Glutamatergic neuron (in vitro differentiated cells): ENCODE measurements at regions not wholly inside any gene's neighbourhood (a gene's known extent, or its start where the extent isn't known, plus 50 kb on each side); places are given as distances from the start of the nearest gene placed in this dataset.

Experiments
- DNase-seq: peaks from one replicate; pipeline ENCODE4 v3.0.0; 2022
- H3K27ac Mint-ChIP-seq: one replicate; pipeline ENCODE4 v1.8.0; 2020; ENCODE audit warnings: mild to moderate bottlenecking, mixed read lengths, inconsistent platforms; ENCODE audit not compliant: unreplicated experiment
- H3K27me3 Mint-ChIP-seq: one replicate; pipeline ENCODE4 v1.8.0; 2020; ENCODE audit warnings: mild to moderate bottlenecking, moderate library complexity, mixed read lengths, inconsistent platforms; ENCODE audit not compliant: unreplicated experiment
- H3K36me3 Mint-ChIP-seq: one replicate; pipeline ENCODE4 v1.8.0; 2020; ENCODE audit warnings: mild to moderate bottlenecking, mixed read lengths, inconsistent platforms; ENCODE audit not compliant: unreplicated experiment
- H3K4me1 Mint-ChIP-seq: one replicate; pipeline ENCODE4 v1.8.0; 2020; ENCODE audit warnings: mild to moderate bottlenecking, low read depth, mixed read lengths, inconsistent platforms; ENCODE audit not compliant: unreplicated experiment
- H3K4me3 Mint-ChIP-seq: one replicate; pipeline ENCODE4 v1.8.0; 2020; ENCODE audit warnings: mild to moderate bottlenecking, mixed read lengths, inconsistent platforms; ENCODE audit not compliant: unreplicated experiment
- H3K9me3 Mint-ChIP-seq: one replicate; pipeline ENCODE4 v1.8.0; 2020; ENCODE audit warnings: mild to moderate bottlenecking, moderate library complexity, mixed read lengths, inconsistent platforms; ENCODE audit not compliant: unreplicated experiment
- TF ChIP-seq, protein P1 (sequence below): fragments of 200-600 bp; sonication (generic); IDR thresholded peaks from one replicate; pipeline ENCODE4 v1.5.0; 2021; ENCODE audit not compliant: partially characterized antibody, unreplicated experiment

DNA sequence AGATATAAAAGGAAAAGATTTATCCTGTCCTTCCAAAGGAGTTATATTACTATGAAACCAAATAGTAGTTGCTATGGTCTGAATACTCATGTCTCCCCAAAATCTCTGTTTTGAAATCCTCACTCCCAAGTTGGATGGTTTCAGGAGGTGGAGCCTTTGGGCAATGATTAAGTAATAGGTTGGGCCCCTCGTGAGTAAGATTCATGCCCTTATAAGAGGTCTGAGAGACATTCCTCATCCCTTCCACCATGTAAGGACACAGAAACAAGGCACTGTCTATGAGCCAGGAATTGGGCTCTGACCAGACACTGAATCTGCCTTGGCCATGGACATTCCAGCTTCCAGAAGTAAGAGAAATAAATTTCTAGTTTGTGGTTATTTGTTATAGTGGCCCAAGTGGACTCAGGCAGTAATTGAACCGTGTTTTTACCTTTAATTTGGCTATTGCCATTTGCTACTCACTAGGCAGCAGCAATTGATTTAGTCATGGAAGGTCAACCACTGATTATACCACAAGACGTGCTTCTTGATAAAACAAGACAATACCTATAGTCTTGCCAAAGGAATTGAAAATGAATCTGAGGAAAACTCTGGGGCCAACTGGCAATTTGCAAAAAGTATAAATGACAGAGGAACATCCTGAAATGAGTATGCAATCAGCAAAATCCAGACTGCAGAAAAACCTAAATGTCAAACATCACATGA, 717.4 kb upstream of the SPRY2 start:
- TF ChIP-seq, protein P1, sequence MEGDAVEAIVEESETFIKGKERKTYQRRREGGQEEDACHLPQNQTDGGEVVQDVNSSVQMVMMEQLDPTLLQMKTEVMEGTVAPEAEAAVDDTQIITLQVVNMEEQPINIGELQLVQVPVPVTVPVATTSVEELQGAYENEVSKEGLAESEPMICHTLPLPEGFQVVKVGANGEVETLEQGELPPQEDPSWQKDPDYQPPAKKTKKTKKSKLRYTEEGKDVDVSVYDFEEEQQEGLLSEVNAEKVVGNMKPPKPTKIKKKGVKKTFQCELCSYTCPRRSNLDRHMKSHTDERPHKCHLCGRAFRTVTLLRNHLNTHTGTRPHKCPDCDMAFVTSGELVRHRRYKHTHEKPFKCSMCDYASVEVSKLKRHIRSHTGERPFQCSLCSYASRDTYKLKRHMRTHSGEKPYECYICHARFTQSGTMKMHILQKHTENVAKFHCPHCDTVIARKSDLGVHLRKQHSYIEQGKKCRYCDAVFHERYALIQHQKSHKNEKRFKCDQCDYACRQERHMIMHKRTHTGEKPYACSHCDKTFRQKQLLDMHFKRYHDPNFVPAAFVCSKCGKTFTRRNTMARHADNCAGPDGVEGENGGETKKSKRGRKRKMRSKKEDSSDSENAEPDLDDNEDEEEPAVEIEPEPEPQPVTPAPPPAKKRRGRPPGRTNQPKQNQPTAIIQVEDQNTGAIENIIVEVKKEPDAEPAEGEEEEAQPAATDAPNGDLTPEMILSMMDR = no peak
- Mint-ChIP-seq H3K27me3 (no peaks in the 10 kb centered on the region), H3K4me3 (no peak overlapping the region), H3K36me3 (no peaks in the 10 kb centered on the region), H3K9me3 (no peaks in the 10 kb centered on the region), H3K4me1 (no peaks in the 10 kb centered on the region), H3K27ac (no peak overlapping the region)
- no peak for DNase-seq

- DNase-seq = no peak
- TF ChIP-seq, protein P1 = no peak
- H3K9me3 Mint-ChIP-seq = no peaks in the 10 kb centered on the region
- no peak overlapping the region for H3K27ac Mint-ChIP-seq
- H3K4me3 Mint-ChIP-seq = no peak overlapping the region
- H3K27me3 Mint-ChIP-seq = no peaks in the 10 kb centered on the region
- peaks cover 4% of the 10 kb centered on the region for H3K4me1 Mint-ChIP-seq
- no peaks in the 10 kb centered on the region for H3K36me3 Mint-ChIP-seq
Measured at GRCh38 chr13:81051873-81052272, 710.9 kb upstream of the SPRY2 start.

GRCh38 chr13:81048026-81048461, 707.1 kb upstream of the SPRY2 start:
- no peaks in the 10 kb centered on the region for H3K27me3 Mint-ChIP-seq
- no peak overlapping the region for H3K27ac Mint-ChIP-seq
- no peaks in the 10 kb centered on the region for H3K9me3 Mint-ChIP-seq
- no peak overlapping the region for H3K4me3 Mint-ChIP-seq
- no peak for DNase-seq
- peaks cover under 1% of the 10 kb centered on the region for H3K4me1 Mint-ChIP-seq
- H3K36me3 Mint-ChIP-seq = no peaks in the 10 kb centered on the region
- TF ChIP-seq, protein P1 = no peak

GRCh38 chr13:81041761-81042160, 700.8 kb upstream of the SPRY2 start:
- no peaks in the 10 kb centered on the region for H3K36me3 Mint-ChIP-seq
- no peaks in the 10 kb centered on the region for H3K4me1 Mint-ChIP-seq
- H3K27me3 Mint-ChIP-seq = no peaks in the 10 kb centered on the region
- H3K27ac Mint-ChIP-seq = no peak overlapping the region
- H3K9me3 Mint-ChIP-seq = no peaks in the 10 kb centered on the region
- H3K4me3 Mint-ChIP-seq = no peak overlapping the region
- TF ChIP-seq, protein P1 = no peak
- no peak for DNase-seq

DNA sequence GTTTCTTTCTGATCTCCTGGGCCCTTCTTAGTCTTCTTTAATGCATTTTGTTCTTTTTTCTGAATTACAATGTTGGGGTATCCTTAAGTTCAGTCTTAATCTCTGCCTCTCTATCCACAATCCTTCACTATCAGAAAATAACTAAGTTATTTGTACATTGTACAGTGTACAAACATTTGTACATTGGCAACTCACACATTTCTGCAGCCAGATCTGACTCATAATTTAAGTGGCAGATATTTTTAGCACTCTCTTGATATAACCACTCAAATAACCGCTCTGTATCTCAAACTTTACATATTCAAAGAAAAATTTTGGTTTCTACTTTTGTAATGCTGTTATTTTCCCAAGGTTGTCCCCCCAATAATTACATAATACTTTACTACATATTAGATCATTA, 691.1 kb upstream of the SPRY2 start:
- Mint-ChIP-seq H3K9me3 (no peaks in the 10 kb centered on the region), H3K36me3 (no peaks in the 10 kb centered on the region), H3K27ac (no peak overlapping the region), H3K4me1 (no peaks in the 10 kb centered on the region), H3K27me3 (no peaks in the 10 kb centered on the region), H3K4me3 (no peak overlapping the region)
- no peak for DNase-seq
- TF ChIP-seq, protein P1 = no peak
